ENCODE measurements at regions not wholly inside any gene's neighbourhood (a gene's known extent, or its start where the extent isn't known, plus 50 kb on each side); places are given as distances from the start of the nearest gene placed in this dataset.

GRCh38 chr2:142694282-142694681, 183.2 kb upstream of the KYNU start:
- Histone ChIP-seq H3K9ac (ENCODE audit: insufficient read depth, low read length) (no peak overlapping the region), H3K79me2 (ENCODE audit: control insufficient read depth, insufficient read depth, low read length) (no peaks in the 10 kb centered on the region), H3K9me3 (ENCODE audit: control insufficient read depth, insufficient read depth, low read depth, low read length) (no peaks in the 10 kb centered on the region), H3K4me2 (ENCODE audit: extremely low read depth, insufficient read depth, low read length) (no peak overlapping the region), H3K27me3 (ENCODE audit: control insufficient read depth, insufficient read depth, low read length) (no peaks in the 10 kb centered on the region), H4K20me1 (ENCODE audit: control insufficient read depth, extremely low read depth, insufficient read depth, low read length) (no peaks in the 10 kb centered on the region), H2AFZ (ENCODE audit: low read length) (no peak overlapping the region), H3K4me3 (replicated peaks in 1 of 4; ENCODE audit: control extremely low read depth in 1 of 4, insufficient read depth in 1 of 4, low read depth in 3 of 4, low read length in 4 of 4) (no peak overlapping the region), H3K4me1 (ENCODE audit: control insufficient read depth, extremely low read depth, insufficient read depth, low read length) (no peaks in the 10 kb centered on the region), H3K27ac (ENCODE audit: insufficient read depth, low read length) (no peak overlapping the region), H3K36me3 (ENCODE audit: control insufficient read depth, insufficient read depth, low read length) (no peaks in the 10 kb centered on the region)
- TF ChIP-seq CTCF (conservative IDR thresholded peaks at IDR 0.05 in 1 of 2, IDR thresholded peaks at IDR 0.05 in 1 of 2; ENCODE audit: low read depth in 1 of 2, low read length in 2 of 2) (no peak), EZH2 (IDR thresholded peaks at IDR 0.05; ENCODE audit: low read length, missing control alignments) (no peak)
- no peak for DNase-seq (ENCODE audit: low read depth in 2 of 2)

- Histone ChIP-seq H3K4me3 (replicated peaks in 1 of 4; ENCODE audit: control extremely low read depth in 1 of 4, insufficient read depth in 1 of 4, low read depth in 3 of 4, low read length in 4 of 4) (no peak overlapping the region), H3K4me1 (ENCODE audit: control insufficient read depth, extremely low read depth, insufficient read depth, low read length) (no peaks in the 10 kb centered on the region), H3K9me3 (ENCODE audit: control insufficient read depth, insufficient read depth, low read depth, low read length) (no peaks in the 10 kb centered on the region), H3K27ac (ENCODE audit: insufficient read depth, low read length) (no peak overlapping the region), H3K79me2 (ENCODE audit: control insufficient read depth, insufficient read depth, low read length) (no peaks in the 10 kb centered on the region), H4K20me1 (ENCODE audit: control insufficient read depth, extremely low read depth, insufficient read depth, low read length) (no peaks in the 10 kb centered on the region), H3K4me2 (ENCODE audit: extremely low read depth, insufficient read depth, low read length) (no peak overlapping the region), H3K36me3 (ENCODE audit: control insufficient read depth, insufficient read depth, low read length) (no peaks in the 10 kb centered on the region), H3K27me3 (ENCODE audit: control insufficient read depth, insufficient read depth, low read length) (no peaks in the 10 kb centered on the region), H3K9ac (ENCODE audit: insufficient read depth, low read length) (no peak overlapping the region), H2AFZ (ENCODE audit: low read length) (no peak overlapping the region)
- DNase-seq (ENCODE audit: low read depth in 2 of 2), result no peak
- no peak for TF ChIP-seq CTCF (conservative IDR thresholded peaks at IDR 0.05 in 1 of 2, IDR thresholded peaks at IDR 0.05 in 1 of 2; ENCODE audit: low read depth in 1 of 2, low read length in 2 of 2)
- no peak for TF ChIP-seq EZH2 (IDR thresholded peaks at IDR 0.05; ENCODE audit: low read length, missing control alignments)
These were observed 184.1 kb upstream of the KYNU start for GRCh38 chr2:142693171-142693950.

- TF ChIP-seq EZH2 (IDR thresholded peaks at IDR 0.05; ENCODE audit: low read length, missing control alignments), result no peak
- TF ChIP-seq CTCF (conservative IDR thresholded peaks at IDR 0.05 in 1 of 2, IDR thresholded peaks at IDR 0.05 in 1 of 2; ENCODE audit: low read depth in 1 of 2, low read length in 2 of 2), result no peak
- no peak overlapping the region for H2AFZ ChIP-seq (ENCODE audit: low read length)
These were observed 188.4 kb upstream of the KYNU start for GRCh38 chr2:142688856-142689605.

More at GRCh38 chr2:142688856-142689605, 188.4 kb upstream of the KYNU start:
- Histone ChIP-seq H3K4me2 (ENCODE audit: extremely low read depth, insufficient read depth, low read length) (no peak overlapping the region), H3K27me3 (ENCODE audit: control insufficient read depth, insufficient read depth, low read length) (no peaks in the 10 kb centered on the region), H4K20me1 (ENCODE audit: control insufficient read depth, extremely low read depth, insufficient read depth, low read length) (no peaks in the 10 kb centered on the region), H3K4me3 (replicated peaks in 1 of 4; ENCODE audit: control extremely low read depth in 1 of 4, insufficient read depth in 1 of 4, low read depth in 3 of 4, low read length in 4 of 4) (no peak overlapping the region), H3K9ac (ENCODE audit: insufficient read depth, low read length) (no peak overlapping the region), H3K4me1 (ENCODE audit: control insufficient read depth, extremely low read depth, insufficient read depth, low read length) (no peaks in the 10 kb centered on the region), H3K9me3 (ENCODE audit: control insufficient read depth, insufficient read depth, low read depth, low read length) (no peaks in the 10 kb centered on the region), H3K36me3 (ENCODE audit: control insufficient read depth, insufficient read depth, low read length) (no peaks in the 10 kb centered on the region), H3K79me2 (ENCODE audit: control insufficient read depth, insufficient read depth, low read length) (no peaks in the 10 kb centered on the region), H3K27ac (ENCODE audit: insufficient read depth, low read length) (no peak overlapping the region)
- DNase-seq (ENCODE audit: low read depth in 2 of 2), result no peak
